Mesodermal cell (in vitro differentiated cells): ENCODE measurements at regions not wholly inside any gene's neighbourhood (a gene's known extent, or its start where the extent isn't known, plus 50 kb on each side); places are given as distances from the start of the nearest gene placed in this dataset.

ENCODE experiments used
- H3K27ac ChIP-seq: 2 replicates; pipeline ENCODE4 v1.7.0; 2013; ENCODE audit warnings: mild to moderate bottlenecking, low read depth, low read length, moderate library complexity; ENCODE audit not compliant: severe bottlenecking
- H3K36me3 ChIP-seq: 2 replicates; pipeline ENCODE4 v1.7.1; 2013; ENCODE audit warnings: mild to moderate bottlenecking, low read length, moderate library complexity; ENCODE audit not compliant: control insufficient read depth, insufficient read depth
- H3K4me1 ChIP-seq: one replicate; pipeline ENCODE4 v1.7.1; 2013; ENCODE audit warnings: mild to moderate bottlenecking, low read length; ENCODE audit not compliant: insufficient read depth, control insufficient read depth, poor library complexity, severe bottlenecking
- H3K4me3 ChIP-seq: 2 replicates; pipeline ENCODE4 v1.7.0; 2013; ENCODE audit warnings: low read length, control low read depth, mild to moderate bottlenecking; ENCODE audit not compliant: insufficient read depth, poor library complexity, severe bottlenecking; ENCODE audit errors: extremely low read depth
- H3K9me3 ChIP-seq: 2 replicates; pipeline ENCODE4 v1.7.1; 2013; ENCODE audit warnings: mild to moderate bottlenecking, low read length, moderate library complexity; ENCODE audit not compliant: control insufficient read depth
- WGBS, 2 experiments: methylation state at CpG; one replicate each; pipeline ENCODE4 v1.1.5; 2013; ENCODE audit warnings: missing lambda C conversion rate in 2 of 2; ENCODE audit not compliant: insufficient coverage in 2 of 2; 5-methylcytosine and 5-hydroxymethylcytosine counted together

GRCh38 chr7:52283335-52283734, 752.1 kb upstream of the POM121L12 start:
- WGBS, 2 experiments, result 63% methylated on average over 2 of the region's 3 CpGs; no CpG with 5 or more reads in 1 of the 2 experiments
- Histone ChIP-seq H3K27ac (no peak overlapping the region), H3K4me3 (no peak overlapping the region), H3K4me1 (no peaks in the 10 kb centered on the region), H3K36me3 (no peaks in the 10 kb centered on the region), H3K9me3 (no peaks in the 10 kb centered on the region)

- H3K27ac ChIP-seq, result no peak overlapping the region
- WGBS, 2 experiments, result 96 to 97% methylated on average over 46 to 50 of the region's 60 CpGs
- H3K4me3 ChIP-seq, result no peak overlapping the region
- no peaks in the 10 kb centered on the region for H3K36me3 ChIP-seq
- no peaks in the 10 kb centered on the region for H3K9me3 ChIP-seq
- peaks cover 4% of the 10 kb centered on the region for H3K4me1 ChIP-seq
Measured at GRCh38 chr7:52273685-52274610, 761.5 kb upstream of the POM121L12 start.

- 89 to 100% methylated on average over 3 of the region's 3 CpGs for WGBS, 2 experiments
- H3K4me1 ChIP-seq, result peaks cover 3% of the 10 kb centered on the region
- no peak overlapping the region for H3K4me3 ChIP-seq
- no peaks in the 10 kb centered on the region for H3K36me3 ChIP-seq
- H3K9me3 ChIP-seq, result no peaks in the 10 kb centered on the region
- H3K27ac ChIP-seq, result no peak overlapping the region
Measured at GRCh38 chr7:52271703-52272102, 763.7 kb upstream of the POM121L12 start.

GRCh38 chr7:52270301-52270700, 765.1 kb upstream of the POM121L12 start:
- WGBS, 2 experiments, result 100% methylated on average over 2 of the region's 3 CpGs; no CpG with 5 or more reads in 1 of the 2 experiments
- no peaks in the 10 kb centered on the region for H3K4me1 ChIP-seq
- no peak overlapping the region for H3K27ac ChIP-seq
- H3K4me3 ChIP-seq, result no peak overlapping the region
- no peaks in the 10 kb centered on the region for H3K36me3 ChIP-seq
- no peaks in the 10 kb centered on the region for H3K9me3 ChIP-seq

DNA sequence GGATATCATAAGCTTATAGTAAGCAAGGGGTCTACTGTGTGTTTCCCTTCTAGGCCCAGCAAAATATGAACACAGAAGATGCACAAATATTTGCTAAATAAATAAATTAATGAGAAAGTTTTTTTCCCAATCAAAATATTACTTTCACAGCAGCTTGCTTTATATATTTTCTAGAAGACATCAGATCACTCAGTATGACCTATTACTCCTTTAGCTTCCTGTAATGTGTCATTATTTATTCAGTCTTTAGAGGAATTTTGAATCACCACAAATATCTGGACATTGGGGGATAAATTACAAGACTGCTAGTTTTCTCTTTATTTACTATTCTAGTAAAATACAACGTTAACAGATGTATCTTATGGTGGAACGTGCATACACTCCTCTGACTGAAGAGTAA, 765.8 kb upstream of the POM121L12 start:
- 100% methylated on average over 1 of the region's 2 CpGs; no CpG with 5 or more reads in 1 of the 2 experiments for WGBS, 2 experiments

GRCh38 chr7:52261057-52261456, 774.4 kb upstream of the POM121L12 start:
- Histone ChIP-seq H3K27ac (no peak overlapping the region), H3K36me3 (no peaks in the 10 kb centered on the region), H3K4me1 (no peaks in the 10 kb centered on the region), H3K9me3 (no peaks in the 10 kb centered on the region), H3K4me3 (no peak overlapping the region)
- 90 to 96% methylated on average over 3 to 4 of the region's 6 CpGs for WGBS, 2 experiments

More for the DNA sequence above, 765.8 kb upstream of the POM121L12 start:
- Histone ChIP-seq H3K36me3 (no peaks in the 10 kb centered on the region), H3K4me1 (no peaks in the 10 kb centered on the region), H3K4me3 (no peak overlapping the region), H3K9me3 (no peaks in the 10 kb centered on the region), H3K27ac (no peak overlapping the region)

- WGBS, 2 experiments, result 51 to 92% methylated on average over 1 to 2 of the region's 6 CpGs
- no peaks in the 10 kb centered on the region for H3K4me1 ChIP-seq
- no peak overlapping the region for H3K27ac ChIP-seq
- H3K36me3 ChIP-seq, result no peaks in the 10 kb centered on the region
- H3K9me3 ChIP-seq, result no peaks in the 10 kb centered on the region
- no peak overlapping the region for H3K4me3 ChIP-seq
Measured at GRCh38 chr7:52260046-52260665, 775.3 kb upstream of the POM121L12 start.

DNA sequence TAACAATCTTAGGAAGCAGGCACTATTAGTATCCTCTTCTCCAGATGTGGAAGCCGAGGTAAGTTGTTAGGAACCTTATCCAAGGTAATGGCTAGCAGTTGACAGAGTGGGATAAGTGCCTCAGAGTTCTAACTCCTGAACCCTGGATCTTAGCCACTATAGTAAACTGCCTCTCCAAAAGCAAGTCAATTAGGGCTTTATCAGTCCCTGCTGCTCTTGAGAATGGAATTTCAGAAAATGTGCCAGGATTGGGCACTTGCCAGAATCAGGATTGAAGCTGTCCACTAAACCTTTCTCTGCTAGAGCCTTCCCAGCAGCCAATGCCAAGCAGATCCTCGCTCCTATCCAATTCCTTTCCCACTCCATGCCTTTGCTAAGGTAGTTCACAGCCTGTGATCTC, 777.5 kb upstream of the POM121L12 start:
- Histone ChIP-seq H3K4me1 (no peaks in the 10 kb centered on the region), H3K9me3 (no peaks in the 10 kb centered on the region), H3K36me3 (no peaks in the 10 kb centered on the region), H3K4me3 (no peak overlapping the region), H3K27ac (no peak overlapping the region)
- 86 to 92% methylated on average over 1 to 2 of the region's 2 CpGs for WGBS, 2 experiments

GRCh38 chr7:52254396-52255010, 780.9 kb upstream of the POM121L12 start:
- Histone ChIP-seq H3K36me3 (no peaks in the 10 kb centered on the region), H3K4me3 (no peak overlapping the region), H3K9me3 (no peaks in the 10 kb centered on the region), H3K4me1 (no peaks in the 10 kb centered on the region), H3K27ac (no peak overlapping the region)
- WGBS, 2 experiments, result 80 to 94% methylated on average over 1 to 2 of the region's 4 CpGs

- H3K4me1 ChIP-seq, result no peaks in the 10 kb centered on the region
- WGBS, 2 experiments, result 62 to 66% methylated on average over 3 to 4 of the region's 5 CpGs
- no peak overlapping the region for H3K4me3 ChIP-seq
- H3K27ac ChIP-seq, result no peak overlapping the region
- H3K9me3 ChIP-seq, result no peaks in the 10 kb centered on the region
- H3K36me3 ChIP-seq, result no peaks in the 10 kb centered on the region
Measured at GRCh38 chr7:52253953-52254352, 781.5 kb upstream of the POM121L12 start.
